ENCODE measurements at regions not wholly inside any gene's neighbourhood (a gene's known extent, or its start where the extent isn't known, plus 50 kb on each side); places are given as distances from the start of the nearest gene placed in this dataset.

GRCh38 chr3:84522893-84523292 lies 435.9 kb upstream of the CADM2 start (continued):
- TF ChIP-seq STAT6 (CRISPR knock-in tag; IDR thresholded peaks at IDR 0.05) (no peak), ZNF592 (IDR thresholded peaks at IDR 0.05) (no peak), DPF2 (IDR thresholded peaks at IDR 0.05) (no peak), E2F1 (CRISPR knock-in tag; IDR thresholded peaks at IDR 0.05) (no peak), ZBTB7A (IDR thresholded peaks at IDR 0.05; ENCODE audit: borderline replicate concordance, control insufficient read depth, low read depth, low read length) (no peak), ZFP1 (CRISPR knock-in tag; IDR thresholded peaks at IDR 0.05) (no peak), ZSCAN32 (CRISPR knock-in tag; IDR thresholded peaks at IDR 0.05) (no peak)
